RWPE2 (cell line): ENCODE measurements at regions not wholly inside any gene's neighbourhood (a gene's known extent, or its start where the extent isn't known, plus 50 kb on each side); places are given as distances from the start of the nearest gene placed in this dataset.
A peak's percentile ranks its signal among the peaks of the same experiment; 100 is the strongest.

Source experiments
- ATAC-seq: fragments of 200-7000 bp; cut with Tn5 transposase; 3 replicates; pipeline ENCODE4 v1.9.1; 2021; ENCODE audit warnings: low read depth
- DNase-seq: peaks from one replicate; pipeline ENCODE4 v3.0.0-alpha.2; 2020; ENCODE audit warnings: low spot score
- H3K27ac ChIP-seq: fragments of 450-650 bp; 2 replicates; pipeline ENCODE4 v1.5.1; 2017; ENCODE audit warnings: mild to moderate bottlenecking; ENCODE audit not compliant: poor library complexity, severe bottlenecking
- H3K27me3 ChIP-seq: fragments of 250-450 bp; sonication (Bioruptor Pico); 2 replicates; pipeline ENCODE4 v1.5.1; 2021; ENCODE audit warnings: mild to moderate bottlenecking, moderate library complexity; ENCODE audit not compliant: insufficient read depth, poor library complexity, severe bottlenecking
- H3K36me3 ChIP-seq: fragments of 250-450 bp; sonication (Bioruptor Pico); 2 replicates; pipeline ENCODE4 v1.5.1; 2020; ENCODE audit warnings: low read depth, mild to moderate bottlenecking, moderate library complexity
- H3K4me1 ChIP-seq: fragments of 250-450 bp; sonication (Bioruptor Pico); 2 replicates; pipeline ENCODE4 v1.5.1; 2021; ENCODE audit warnings: mild to moderate bottlenecking, moderate library complexity; ENCODE audit not compliant: insufficient read depth, poor library complexity, severe bottlenecking
- H3K4me3 ChIP-seq: fragments of 250-450 bp; sonication (Bioruptor Pico); 2 replicates; pipeline ENCODE4 v1.5.1; 2021; ENCODE audit warnings: mild to moderate bottlenecking, moderate library complexity; ENCODE audit not compliant: severe bottlenecking
- H3K9me3 ChIP-seq: fragments of 250-450 bp; sonication (Bioruptor Pico); 2 replicates; pipeline ENCODE4 v1.5.1; 2021; ENCODE audit warnings: mild to moderate bottlenecking, moderate library complexity; ENCODE audit not compliant: severe bottlenecking
- TF ChIP-seq, protein P1 (sequence below): fragments of 450-650 bp; IDR thresholded peaks from one replicate; pipeline ENCODE4 v1.5.1; 2017; ENCODE audit warnings: mild to moderate bottlenecking, moderate library complexity; ENCODE audit not compliant: poor library complexity, severe bottlenecking

DNA sequence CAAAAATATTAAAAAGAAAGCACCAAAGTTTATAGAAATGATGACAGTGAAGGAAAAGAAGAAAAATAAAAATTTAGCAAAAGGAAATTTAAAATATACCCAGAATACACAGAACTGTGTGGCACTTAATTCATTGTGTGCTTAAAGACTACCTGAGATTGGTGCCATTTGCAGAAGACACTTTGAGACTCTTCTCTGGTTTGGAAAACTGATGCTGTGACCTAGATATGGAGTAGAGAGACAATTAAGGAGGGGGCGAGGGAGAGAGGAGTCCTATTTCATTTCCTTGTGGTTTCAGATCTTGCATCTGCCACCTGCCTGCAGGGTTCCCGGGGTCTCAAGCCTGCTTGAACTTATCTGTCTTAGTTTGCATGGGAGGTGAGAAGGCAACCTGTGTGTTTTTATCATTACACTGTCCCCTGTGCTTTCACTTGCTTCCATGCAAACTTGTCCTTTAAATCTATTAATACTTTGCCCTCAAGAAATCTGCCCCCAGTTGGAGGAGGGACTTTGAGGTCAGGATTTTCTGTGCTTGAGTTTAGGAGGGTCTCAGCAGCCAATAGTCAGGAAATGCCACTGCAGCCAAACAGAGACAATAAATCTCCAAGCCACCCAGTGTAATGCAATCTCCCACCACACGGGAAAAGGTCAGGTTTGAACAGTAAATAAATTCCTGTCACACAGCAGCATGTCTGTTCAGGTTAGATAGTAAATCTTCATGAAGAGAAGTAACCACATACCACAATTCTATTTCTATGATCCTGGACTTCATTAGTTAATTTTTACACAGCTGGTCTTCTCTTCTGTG, 119.4 kb downstream of the CAND1 start:
- TF ChIP-seq, protein P1, sequence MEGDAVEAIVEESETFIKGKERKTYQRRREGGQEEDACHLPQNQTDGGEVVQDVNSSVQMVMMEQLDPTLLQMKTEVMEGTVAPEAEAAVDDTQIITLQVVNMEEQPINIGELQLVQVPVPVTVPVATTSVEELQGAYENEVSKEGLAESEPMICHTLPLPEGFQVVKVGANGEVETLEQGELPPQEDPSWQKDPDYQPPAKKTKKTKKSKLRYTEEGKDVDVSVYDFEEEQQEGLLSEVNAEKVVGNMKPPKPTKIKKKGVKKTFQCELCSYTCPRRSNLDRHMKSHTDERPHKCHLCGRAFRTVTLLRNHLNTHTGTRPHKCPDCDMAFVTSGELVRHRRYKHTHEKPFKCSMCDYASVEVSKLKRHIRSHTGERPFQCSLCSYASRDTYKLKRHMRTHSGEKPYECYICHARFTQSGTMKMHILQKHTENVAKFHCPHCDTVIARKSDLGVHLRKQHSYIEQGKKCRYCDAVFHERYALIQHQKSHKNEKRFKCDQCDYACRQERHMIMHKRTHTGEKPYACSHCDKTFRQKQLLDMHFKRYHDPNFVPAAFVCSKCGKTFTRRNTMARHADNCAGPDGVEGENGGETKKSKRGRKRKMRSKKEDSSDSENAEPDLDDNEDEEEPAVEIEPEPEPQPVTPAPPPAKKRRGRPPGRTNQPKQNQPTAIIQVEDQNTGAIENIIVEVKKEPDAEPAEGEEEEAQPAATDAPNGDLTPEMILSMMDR = no peak
- H3K4me3 ChIP-seq = no peak overlapping the region
- 0 out of 3 replicates have a peak, but pooled peaks have one; percentile 36 for ATAC-seq
- H3K9me3 ChIP-seq = no peaks in the 10 kb centered on the region
- no peaks in the 10 kb centered on the region for H3K4me1 ChIP-seq
- H3K27me3 ChIP-seq = no peaks in the 10 kb centered on the region
- H3K36me3 ChIP-seq = no peaks in the 10 kb centered on the region
- DNase-seq = no peak
- no peak overlapping the region for H3K27ac ChIP-seq

DNA sequence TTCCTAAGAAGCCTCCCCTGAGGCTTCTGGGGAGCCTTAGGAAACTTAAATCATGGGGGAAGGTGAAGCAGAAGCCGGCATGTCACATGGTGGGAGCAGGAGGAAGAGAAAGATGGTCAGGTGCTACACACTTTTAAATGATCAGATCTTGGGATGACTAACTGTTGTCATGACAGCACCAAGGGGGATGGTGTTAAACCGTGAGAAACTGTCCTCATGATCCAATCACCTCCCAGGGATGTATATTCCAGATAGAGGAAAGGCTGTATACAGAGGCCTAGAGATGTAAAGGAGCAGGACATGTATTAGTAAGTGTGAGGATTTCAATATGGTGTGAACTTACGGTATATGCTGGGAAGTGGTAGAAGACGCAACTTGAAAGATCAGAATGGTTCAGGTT, 121.1 kb downstream of the CAND1 start:
- no peak overlapping the region for H3K27ac ChIP-seq
- H3K4me3 ChIP-seq = no peak overlapping the region
- ATAC-seq (no peak), DNase-seq (no peak)
- H3K4me1 ChIP-seq = no peaks in the 10 kb centered on the region
- H3K36me3 ChIP-seq = no peaks in the 10 kb centered on the region
- TF ChIP-seq, protein P1 = no peak
- H3K9me3 ChIP-seq = no peaks in the 10 kb centered on the region
- H3K27me3 ChIP-seq = no peaks in the 10 kb centered on the region

DNA sequence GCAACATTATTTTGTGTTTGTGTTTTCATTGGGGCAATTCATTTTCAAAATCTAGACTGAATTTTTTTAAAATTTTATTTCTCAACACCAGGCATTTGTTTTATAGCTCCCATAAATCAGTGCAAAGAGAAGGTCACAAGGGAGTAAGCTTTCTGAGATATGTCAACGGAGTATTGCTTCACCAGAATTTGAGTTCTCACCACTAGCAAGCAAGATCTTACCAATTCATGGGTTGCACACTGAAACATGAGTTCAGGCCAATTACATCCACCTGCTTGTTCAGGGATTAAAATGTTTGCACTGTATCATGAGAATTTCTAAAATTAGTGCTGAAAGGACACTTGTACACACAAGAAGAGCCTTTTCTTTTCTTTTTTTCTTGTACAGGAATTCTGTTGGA, 121.9 kb downstream of the CAND1 start:
- H3K4me1 ChIP-seq = no peaks in the 10 kb centered on the region
- no peak for ATAC-seq
- DNase-seq = no peak

DNA sequence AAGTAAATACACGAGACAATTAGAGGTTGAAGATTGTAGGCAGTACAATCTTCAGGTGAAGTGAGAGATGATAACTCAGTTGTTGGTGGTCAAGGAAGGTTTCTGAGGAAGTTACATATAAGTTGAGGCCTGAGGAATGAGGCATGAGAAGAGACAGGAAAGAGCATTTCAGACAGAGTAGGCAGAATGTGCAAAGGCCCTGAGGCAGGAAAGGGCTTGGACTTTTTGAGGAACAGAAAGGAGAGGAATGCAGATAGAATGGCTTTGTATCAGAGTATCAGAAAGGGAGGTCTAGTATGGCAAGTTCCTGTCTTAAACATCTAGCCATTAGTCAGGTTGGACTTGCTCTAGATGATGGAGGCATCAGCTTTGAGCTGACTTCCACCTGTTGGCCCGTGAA, 122.5 kb downstream of the CAND1 start:
- no peaks in the 10 kb centered on the region for H3K9me3 ChIP-seq
- H3K4me3 ChIP-seq = no peak overlapping the region
- DNase-seq (no peak), ATAC-seq (no peak)
- no peak overlapping the region for H3K27ac ChIP-seq
- H3K4me1 ChIP-seq = no peaks in the 10 kb centered on the region
- TF ChIP-seq, protein P1 = no peak
- no peaks in the 10 kb centered on the region for H3K36me3 ChIP-seq
- no peaks in the 10 kb centered on the region for H3K27me3 ChIP-seq

More for the DNA sequence above, 121.9 kb downstream of the CAND1 start:
- TF ChIP-seq, protein P1 = no peak
- no peaks in the 10 kb centered on the region for H3K9me3 ChIP-seq
- H3K27ac ChIP-seq = no peak overlapping the region
- H3K36me3 ChIP-seq = no peaks in the 10 kb centered on the region
- H3K27me3 ChIP-seq = no peaks in the 10 kb centered on the region
- no peak overlapping the region for H3K4me3 ChIP-seq

DNA sequence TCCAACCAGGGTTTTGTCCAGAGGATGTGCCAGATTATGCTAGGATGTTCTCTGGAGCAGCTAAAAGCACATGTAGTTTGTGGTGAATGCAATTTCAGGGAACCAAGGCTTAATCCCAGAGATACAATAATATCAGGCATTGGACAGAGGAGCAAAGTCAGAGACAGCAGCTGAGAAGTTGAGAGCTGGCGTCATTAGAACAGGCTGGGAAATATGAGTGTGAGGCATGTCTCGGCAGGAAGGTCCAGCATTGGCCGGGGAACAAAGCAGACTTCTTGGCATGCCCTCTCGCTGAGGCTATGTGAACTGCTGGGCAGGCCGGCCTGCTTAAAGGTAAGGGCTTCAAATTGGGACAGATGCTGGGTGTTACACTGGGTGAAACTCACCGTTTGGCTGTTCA, 125.4 kb downstream of the CAND1 start:
- no peaks in the 10 kb centered on the region for H3K9me3 ChIP-seq
- H3K4me1 ChIP-seq = no peaks in the 10 kb centered on the region
- H3K27me3 ChIP-seq = no peaks in the 10 kb centered on the region
- H3K36me3 ChIP-seq = no peaks in the 10 kb centered on the region
- DNase-seq (peak; percentile 68), ATAC-seq (peak; percentile 100)
- no peak overlapping the region for H3K27ac ChIP-seq
- no peak overlapping the region for H3K4me3 ChIP-seq
- TF ChIP-seq, protein P1 = no peak
